ENCODE measurements at regions not wholly inside any gene's neighbourhood (a gene's known extent, or its start where the extent isn't known, plus 50 kb on each side); places are given as distances from the start of the nearest gene placed in this dataset.

DNA sequence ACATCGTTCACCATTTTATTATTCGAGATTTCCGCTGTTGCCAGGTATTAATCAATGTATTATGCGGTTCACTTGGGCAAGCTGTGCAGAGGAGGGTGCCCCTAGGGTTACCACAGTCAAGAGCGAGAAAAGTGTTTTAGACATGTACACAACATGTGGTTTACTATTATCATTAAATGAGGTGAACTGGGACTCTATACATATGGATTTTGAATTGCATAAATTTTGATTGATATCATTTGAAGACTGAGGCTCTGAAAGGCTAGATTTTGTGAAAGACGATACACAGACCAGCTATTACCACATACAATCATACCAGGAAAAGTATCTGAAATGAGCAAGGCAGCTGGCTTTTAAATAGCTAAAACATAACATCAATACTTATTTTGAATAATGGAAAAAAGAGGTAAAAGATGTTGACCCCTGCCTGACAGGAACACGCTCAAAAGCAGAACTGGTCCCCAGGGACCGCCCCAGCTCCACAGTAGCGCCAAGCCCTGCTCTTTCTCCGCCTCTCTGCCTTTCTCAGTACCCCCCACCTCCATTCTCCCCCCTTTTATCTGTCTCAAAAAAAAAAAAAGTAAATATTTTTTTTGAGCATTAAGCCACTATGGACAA is 413.4 kb upstream of the MKI67 start:
- DNase-seq, result no peak

DNA sequence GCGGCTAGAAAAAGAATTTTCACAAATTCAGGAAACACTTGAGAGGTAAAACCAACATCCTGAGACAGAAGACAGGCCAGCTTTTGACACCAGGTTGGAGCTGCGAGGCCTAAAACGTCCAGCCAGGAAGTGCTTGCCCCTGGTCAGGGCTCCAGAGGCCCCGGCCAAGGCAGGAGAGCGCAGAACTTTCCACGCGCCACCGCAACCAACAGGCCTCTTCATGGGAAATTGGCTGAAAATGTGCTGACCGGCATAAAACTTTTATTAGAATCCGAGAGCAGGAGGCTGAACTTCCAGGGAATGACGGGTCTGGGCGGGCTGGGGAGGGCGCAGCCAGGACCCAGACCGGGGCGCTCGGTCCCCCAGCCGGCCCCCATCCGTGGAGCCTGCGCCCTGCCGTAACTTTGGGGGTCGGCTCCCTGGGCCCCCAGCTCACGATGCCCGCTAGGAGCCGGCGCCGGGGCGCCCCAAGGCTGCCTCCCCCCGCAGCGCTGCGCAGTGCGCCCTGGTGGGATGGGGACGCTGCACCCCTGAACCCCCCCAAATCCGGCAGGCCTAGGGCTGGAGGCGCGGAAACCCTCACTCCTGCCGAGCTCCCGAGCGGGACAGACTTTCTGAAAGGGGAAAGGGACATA is 414.0 kb upstream of the MKI67 start:
- DNase-seq, result no peak

GRCh38 chr10:128540781-128541761 is 414.8 kb upstream of the MKI67 start:
- DNase-seq, result no peak

GRCh38 chr10:128541926-128542475 is 415.8 kb upstream of the MKI67 start:
- no peak for DNase-seq

- no peak for DNase-seq
Observed at GRCh38 chr10:128542659-128543058, 416.4 kb upstream of the MKI67 start.

DNA sequence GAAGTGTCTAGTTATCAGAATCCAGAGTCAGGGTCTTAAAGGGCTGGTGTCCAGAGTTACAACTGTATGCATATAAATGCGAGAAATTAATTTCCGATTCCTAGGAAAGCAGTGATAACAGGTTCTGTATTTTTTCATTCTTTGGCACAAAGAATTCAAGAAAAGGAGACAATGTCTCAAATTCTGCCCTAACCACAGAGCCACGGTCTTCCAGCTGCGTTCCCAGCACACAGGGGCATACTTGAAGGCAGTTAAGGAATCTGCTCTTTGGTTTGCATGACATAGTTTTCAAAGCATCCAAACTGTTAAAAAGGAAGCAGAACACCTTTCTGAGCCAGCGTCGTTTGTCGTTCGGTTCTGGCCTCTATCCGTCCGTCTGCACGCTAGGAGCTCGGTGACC is 416.9 kb upstream of the MKI67 start:
- DNase-seq, result no peak

DNA sequence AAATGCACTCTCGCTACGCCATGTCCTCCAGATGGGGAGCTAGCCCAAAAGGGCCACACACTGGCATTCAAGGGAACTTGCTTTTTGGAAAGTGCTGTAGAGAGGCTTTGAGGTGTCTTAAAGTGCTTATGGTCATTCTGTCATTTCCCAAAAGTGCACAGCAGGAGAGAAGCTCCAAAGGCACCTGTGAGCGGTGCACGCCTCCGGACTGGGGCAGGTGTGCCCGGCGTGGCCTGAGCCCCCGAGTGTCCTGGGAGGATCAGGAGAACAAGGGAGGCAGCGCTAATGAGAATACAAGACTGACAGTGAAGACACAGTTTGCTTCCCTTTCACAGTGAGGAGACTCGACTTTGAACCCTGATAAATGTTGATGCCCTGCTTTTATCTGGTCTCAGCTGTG is 419.0 kb upstream of the MKI67 start:
- no peak for DNase-seq

DNA sequence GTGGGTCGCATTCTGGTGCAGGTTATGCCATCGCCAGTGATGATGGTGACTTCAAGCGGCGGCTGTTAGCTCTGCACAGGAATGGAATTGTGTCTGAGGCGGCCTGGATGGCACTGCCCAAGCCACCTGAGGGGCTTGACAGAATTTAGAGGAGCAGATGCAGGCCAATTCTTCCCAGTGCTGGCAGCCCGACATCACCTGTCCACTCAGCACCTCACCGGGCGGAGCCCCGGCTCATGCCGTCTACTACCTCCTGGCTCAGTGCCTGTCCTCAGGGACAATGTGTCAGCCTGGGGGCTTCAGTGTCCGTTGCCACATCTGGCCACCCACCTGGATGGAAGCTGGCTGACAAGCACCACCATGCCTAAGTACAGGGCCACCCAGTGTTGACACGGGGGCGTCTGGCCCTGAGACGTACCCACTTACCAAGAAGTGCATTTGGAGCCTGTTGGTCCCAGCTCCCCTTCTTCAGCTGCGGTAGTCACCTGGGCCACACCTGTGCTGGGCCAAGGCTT is 420.5 kb upstream of the MKI67 start:
- DNase-seq, result no peak

- no peak for DNase-seq
Observed at GRCh38 chr10:128549101-128549608, 422.9 kb upstream of the MKI67 start.

GRCh38 chr10:128550045-128550444 is 423.8 kb upstream of the MKI67 start:
- DNase-seq, result no peak

DNA sequence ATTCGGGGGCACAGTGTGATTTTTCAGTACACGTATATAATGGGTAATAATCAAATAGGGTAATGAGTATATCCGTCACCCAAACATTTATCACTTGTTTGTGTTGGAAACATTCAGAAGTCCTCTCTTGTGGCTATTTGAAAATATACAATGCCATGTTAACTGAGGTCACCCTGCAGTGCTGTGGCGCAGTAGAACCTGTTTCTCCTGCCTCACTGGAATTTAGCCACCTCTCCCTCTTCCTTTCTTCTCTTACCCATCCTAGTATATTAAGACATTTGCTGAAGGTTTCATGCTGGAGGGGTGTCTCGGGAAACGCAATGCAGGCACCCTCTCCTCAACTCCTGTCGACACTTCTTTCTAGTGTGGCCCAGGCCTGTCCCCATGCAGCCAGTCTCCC is 425.3 kb upstream of the MKI67 start:
- DNase-seq, result no peak

DNA sequence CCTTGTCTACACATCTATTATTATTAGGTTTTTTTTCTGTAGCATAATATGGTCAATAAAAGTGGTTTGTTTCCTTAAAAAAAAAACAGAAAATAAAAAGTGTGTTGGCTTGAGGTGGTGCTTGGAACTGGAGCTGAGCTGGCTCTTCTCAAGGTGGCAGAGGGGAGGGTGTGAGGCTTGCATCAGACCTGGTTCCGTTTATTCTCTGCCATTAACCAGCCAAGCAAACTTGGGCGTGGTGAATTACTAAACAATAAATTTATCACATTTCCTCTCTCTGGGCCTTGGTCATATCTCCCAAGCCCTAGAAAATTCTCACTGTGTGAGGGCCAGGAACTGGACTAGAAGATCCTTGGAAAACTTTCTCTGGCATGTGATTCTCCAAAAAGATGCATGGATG is 427.5 kb upstream of the MKI67 start:
- no peak for DNase-seq

- no peak for DNase-seq
Observed at GRCh38 chr10:128556182-128557110, 430.2 kb upstream of the MKI67 start.

DNA sequence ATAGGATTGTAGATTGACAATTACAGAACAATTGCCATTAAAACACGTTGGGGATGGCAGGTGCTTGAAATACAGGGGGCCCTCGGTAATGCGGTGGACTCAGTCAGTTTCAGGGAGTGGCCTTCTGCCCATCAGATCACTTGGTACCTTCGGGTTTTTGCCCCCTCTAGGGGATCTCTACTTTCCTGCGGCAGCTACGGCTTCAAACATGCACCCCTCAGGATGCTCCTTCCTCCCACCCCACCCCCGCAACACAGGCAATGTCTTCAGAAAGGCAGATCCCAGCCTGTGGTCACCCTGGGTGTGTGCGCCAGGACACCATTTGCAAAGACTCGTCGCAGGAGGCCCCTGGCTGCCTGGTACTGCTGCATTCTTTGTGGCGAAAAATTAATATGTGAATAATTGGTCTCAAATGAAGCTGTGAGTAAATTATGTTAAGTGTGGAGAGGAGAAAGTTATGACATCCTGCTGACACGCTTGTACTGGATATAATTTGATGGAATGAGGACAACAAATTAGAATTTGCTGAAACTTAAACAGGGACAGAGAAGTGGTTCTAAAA is 431.0 kb upstream of the MKI67 start:
- DNase-seq, result no peak

GRCh38 chr10:128560406-128560805 is 434.2 kb upstream of the MKI67 start:
- no peak for DNase-seq

GRCh38 chr10:128560993-128561392 is 434.8 kb upstream of the MKI67 start:
- DNase-seq, result no peak

GRCh38 chr10:128563387-128563786 is 437.2 kb upstream of the MKI67 start:
- no peak for DNase-seq

GRCh38 chr10:128563904-128564303 is 437.7 kb upstream of the MKI67 start:
- no peak for DNase-seq

- DNase-seq, result no peak
Observed at GRCh38 chr10:128566361-128566968, 440.2 kb upstream of the MKI67 start.

DNA sequence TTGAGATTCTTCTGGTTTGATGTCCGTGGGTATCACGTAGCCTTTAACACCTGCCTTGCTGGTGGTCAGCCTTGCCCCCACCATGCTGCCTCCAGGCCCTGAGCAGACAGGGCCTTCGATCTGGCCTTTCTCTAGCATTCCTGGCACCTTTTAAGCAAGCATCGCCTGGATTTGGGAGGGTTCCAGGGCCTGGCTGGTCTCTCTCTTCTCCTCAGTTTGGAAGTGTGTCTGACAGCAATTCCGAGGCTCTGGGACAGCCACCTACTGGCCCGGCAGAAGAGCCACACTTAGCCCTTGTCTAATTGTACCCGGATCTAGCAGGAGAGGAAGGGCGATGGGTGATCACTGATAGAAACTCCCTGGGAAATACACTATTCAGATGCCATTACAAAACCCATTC is 441.3 kb upstream of the MKI67 start:
- no peak for DNase-seq

- no peak for DNase-seq
Observed at GRCh38 chr10:128568041-128568440, 441.8 kb upstream of the MKI67 start.

All from DMS53 (cell line).